Spinal cord (tissue), 9 donors: ENCODE measurements at regions not wholly inside any gene's neighbourhood (a gene's known extent, or its start where the extent isn't known, plus 50 kb on each side); places are given as distances from the start of the nearest gene placed in this dataset.

Experiments used
- DNase-seq, 6 donors: peaks; one replicate each; pipeline versions ENCODE4 v3.0.0 to v3.0.0-alpha.2; 2013 to 2015; ENCODE audit warnings: low spot score in 6 of 6, low read depth in 4 of 6
- H3K27ac ChIP-seq: one replicate; pipeline ENCODE4 v1.5.1; 2013; ENCODE audit warnings: low read depth, low read length, control low read depth
- H3K27me3 ChIP-seq: one replicate; pipeline ENCODE4 v1.6.1; 2013; ENCODE audit warnings: low read length; ENCODE audit not compliant: control insufficient read depth, insufficient read depth
- H3K36me3 ChIP-seq: one replicate; pipeline ENCODE4 v1.6.1; 2013; ENCODE audit warnings: low read length; ENCODE audit not compliant: control insufficient read depth, insufficient read depth
- H3K4me1 ChIP-seq: one replicate; pipeline ENCODE4 v1.6.1; 2013; ENCODE audit warnings: low read length; ENCODE audit not compliant: control insufficient read depth, insufficient read depth
- H3K4me3 ChIP-seq: one replicate; pipeline ENCODE4 v1.5.1; 2013; ENCODE audit warnings: low read depth, low read length, control low read depth
- H3K9me3 ChIP-seq: one replicate; pipeline ENCODE4 v1.6.1; 2013; ENCODE audit warnings: low read length; ENCODE audit not compliant: control insufficient read depth, insufficient read depth
- WGBS: methylation state at CpG from one replicate; pipeline ENCODE4 v1.1.5; 2013; ENCODE audit warnings: missing lambda C conversion rate; ENCODE audit not compliant: insufficient coverage; 5-methylcytosine and 5-hydroxymethylcytosine counted together
- donor health status: healthy.

DNA sequence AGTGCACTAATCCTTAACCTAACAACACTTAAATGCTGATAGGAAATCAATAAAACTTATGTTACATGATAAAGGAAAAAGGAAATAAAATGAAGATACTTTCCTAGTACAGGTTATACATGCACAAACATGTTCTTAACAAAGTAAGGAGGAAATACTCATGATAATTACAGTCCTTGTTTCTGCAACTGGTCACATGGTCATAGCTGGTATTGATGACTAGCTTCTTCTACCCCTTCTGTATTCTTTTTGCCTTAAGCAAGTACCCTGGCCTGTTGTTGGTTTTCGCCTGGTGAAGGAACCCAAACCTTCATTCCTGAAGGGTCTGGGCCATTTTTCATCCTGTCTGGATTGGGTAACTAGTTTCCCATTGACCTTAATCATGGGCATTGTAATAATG, 93.7 kb upstream of the FBN2 start:
- H3K9me3 ChIP-seq = no peaks in the 10 kb centered on the region
- no peaks in the 10 kb centered on the region for H3K4me1 ChIP-seq
- H3K36me3 ChIP-seq = no peaks in the 10 kb centered on the region
- no CpG with 5 or more reads among the region's 1 CpG for WGBS
- H3K27me3 ChIP-seq = no peaks in the 10 kb centered on the region
- no peak overlapping the region for H3K27ac ChIP-seq
- DNase-seq = no peak
- H3K4me3 ChIP-seq = no peak overlapping the region

DNA sequence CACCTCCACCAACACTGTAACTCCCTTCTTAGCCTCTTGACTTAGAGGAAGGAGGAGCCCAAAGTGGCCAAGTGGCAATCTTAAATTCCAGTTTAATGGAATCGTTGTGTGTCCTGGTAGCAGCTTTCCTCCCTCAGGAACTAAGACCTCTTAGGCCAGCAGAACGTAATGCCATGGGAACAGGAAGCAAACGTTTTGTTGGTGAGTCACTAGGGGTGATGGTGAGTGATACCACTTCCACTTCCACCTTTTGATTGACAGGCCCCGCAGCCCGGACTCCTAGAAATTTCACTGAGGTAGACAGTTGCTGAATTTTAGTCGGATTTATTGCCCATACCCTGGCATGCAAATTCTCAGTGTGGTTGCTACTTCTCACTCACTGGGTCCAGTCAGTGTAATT, 94.2 kb upstream of the FBN2 start:
- Histone ChIP-seq H3K4me1 (no peaks in the 10 kb centered on the region), H3K27me3 (no peaks in the 10 kb centered on the region), H3K36me3 (no peaks in the 10 kb centered on the region), H3K9me3 (no peaks in the 10 kb centered on the region), H3K4me3 (no peak overlapping the region), H3K27ac (no peak overlapping the region)
- 100% methylated on average over 3 of the region's 6 CpGs for WGBS
- DNase-seq = no peak

GRCh38 chr5:128633901-128634300, 95.9 kb upstream of the FBN2 start:
- no peaks in the 10 kb centered on the region for H3K4me1 ChIP-seq
- H3K9me3 ChIP-seq = no peaks in the 10 kb centered on the region
- WGBS = 83% methylated on average over 1 of the region's 3 CpGs
- no peaks in the 10 kb centered on the region for H3K27me3 ChIP-seq
- H3K36me3 ChIP-seq = no peaks in the 10 kb centered on the region
- no peak for DNase-seq
- no peak overlapping the region for H3K27ac ChIP-seq
- no peak overlapping the region for H3K4me3 ChIP-seq

- no peaks in the 10 kb centered on the region for H3K36me3 ChIP-seq
- no peaks in the 10 kb centered on the region for H3K27me3 ChIP-seq
- no peak overlapping the region for H3K4me3 ChIP-seq
- DNase-seq = no peak
- no peaks in the 10 kb centered on the region for H3K9me3 ChIP-seq
- 94% methylated on average over 6 of the region's 6 CpGs for WGBS
- no peaks in the 10 kb centered on the region for H3K4me1 ChIP-seq
- H3K27ac ChIP-seq = no peak overlapping the region
These were observed 97.3 kb upstream of the FBN2 start for GRCh38 chr5:128635379-128635778.

DNA sequence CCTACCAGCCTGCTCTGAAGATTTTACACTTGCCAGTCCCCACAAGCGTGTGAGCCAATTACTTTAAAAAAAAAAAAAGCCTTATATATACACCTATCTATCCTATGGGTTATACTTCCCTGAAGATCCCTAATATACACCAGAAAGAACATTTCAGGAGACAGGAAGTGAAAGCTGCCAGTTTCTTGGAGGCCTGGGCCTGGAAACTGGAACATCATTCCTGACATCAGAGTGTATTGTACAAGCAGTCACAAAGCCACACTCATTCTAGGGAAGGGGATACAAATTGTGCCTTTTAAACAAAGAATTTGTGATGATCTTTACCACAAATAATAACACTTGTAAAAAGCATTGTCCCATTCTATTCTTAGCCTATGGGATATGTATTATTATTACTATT, 98.3 kb upstream of the FBN2 start:
- Histone ChIP-seq H3K4me3 (no peak overlapping the region), H3K36me3 (no peaks in the 10 kb centered on the region), H3K27ac (no peak overlapping the region), H3K27me3 (no peaks in the 10 kb centered on the region), H3K9me3 (no peaks in the 10 kb centered on the region), H3K4me1 (no peaks in the 10 kb centered on the region)
- no CpG with 5 or more reads among the region's 1 CpG for WGBS
- no peak for DNase-seq

- H3K4me1 ChIP-seq = no peaks in the 10 kb centered on the region
- WGBS = 92% methylated on average over 2 of the region's 4 CpGs
- no peaks in the 10 kb centered on the region for H3K36me3 ChIP-seq
- H3K27me3 ChIP-seq = no peaks in the 10 kb centered on the region
- H3K4me3 ChIP-seq = no peak overlapping the region
- H3K9me3 ChIP-seq = no peaks in the 10 kb centered on the region
- H3K27ac ChIP-seq = no peak overlapping the region
- no peak for DNase-seq
These were observed 99.0 kb upstream of the FBN2 start for GRCh38 chr5:128637031-128637430.

- H3K4me3 ChIP-seq = no peak overlapping the region
- H3K27me3 ChIP-seq = no peaks in the 10 kb centered on the region
- no peaks in the 10 kb centered on the region for H3K9me3 ChIP-seq
- no peaks in the 10 kb centered on the region for H3K4me1 ChIP-seq
- no CpG with 5 or more reads among the region's 1 CpG for WGBS
- DNase-seq = no peak
- H3K27ac ChIP-seq = no peak overlapping the region
- H3K36me3 ChIP-seq = no peaks in the 10 kb centered on the region
These were observed 103.8 kb upstream of the FBN2 start for GRCh38 chr5:128641861-128642260.

DNA sequence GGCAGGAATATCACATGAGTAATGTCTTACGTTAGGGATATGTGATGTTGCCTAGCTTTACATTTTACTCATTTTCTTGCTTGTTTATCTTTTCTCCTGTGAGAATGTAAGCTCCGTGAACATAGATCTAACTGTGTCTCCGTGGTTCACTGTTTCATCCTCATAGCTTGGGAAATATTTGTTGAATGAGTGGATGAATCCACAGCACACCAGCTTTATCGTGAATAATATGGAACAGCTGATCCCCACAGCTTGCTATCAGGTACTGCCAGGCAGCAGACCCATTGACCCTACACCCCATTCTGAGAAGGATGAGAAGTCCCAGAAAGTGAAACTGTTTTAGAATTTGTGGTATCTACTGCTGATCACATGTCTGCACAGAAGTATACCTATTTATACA, 106.8 kb upstream of the FBN2 start:
- H3K9me3 ChIP-seq = no peaks in the 10 kb centered on the region
- no peak for DNase-seq
- no peaks in the 10 kb centered on the region for H3K4me1 ChIP-seq
- no peak overlapping the region for H3K27ac ChIP-seq
- no peaks in the 10 kb centered on the region for H3K36me3 ChIP-seq
- no CpG with 5 or more reads among the region's 4 CpGs for WGBS
- H3K27me3 ChIP-seq = no peaks in the 10 kb centered on the region
- H3K4me3 ChIP-seq = no peak overlapping the region

- H3K4me3 ChIP-seq = no peak overlapping the region
- no peaks in the 10 kb centered on the region for H3K27me3 ChIP-seq
- no peaks in the 10 kb centered on the region for H3K36me3 ChIP-seq
- no peak overlapping the region for H3K27ac ChIP-seq
- WGBS = no CpG with 5 or more reads among the region's 1 CpG
- H3K4me1 ChIP-seq = no peaks in the 10 kb centered on the region
- H3K9me3 ChIP-seq = no peaks in the 10 kb centered on the region
- DNase-seq = no peak
These were observed 107.5 kb upstream of the FBN2 start for GRCh38 chr5:128645581-128645980.

DNA sequence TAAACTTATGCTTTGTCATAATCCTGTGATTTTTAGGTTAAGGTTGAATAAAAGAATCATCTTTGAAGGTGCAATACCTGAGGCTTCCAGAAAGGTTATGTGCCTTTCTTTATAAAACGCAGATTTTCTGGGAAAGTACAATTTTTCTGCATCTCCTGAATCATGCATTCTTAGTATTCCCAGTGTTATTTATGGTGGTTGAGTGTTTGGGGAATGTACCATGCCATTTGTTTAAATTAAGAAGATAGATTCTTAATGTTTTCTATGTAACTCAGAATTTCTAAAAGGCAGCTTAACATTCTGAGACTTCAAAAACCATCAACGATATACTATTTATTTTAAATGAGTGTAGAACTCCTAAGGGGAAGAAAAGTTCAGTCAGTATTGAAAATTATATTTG, 108.1 kb upstream of the FBN2 start:
- DNase-seq = peak in 1 of 6 donors; percentile 5
- no peaks in the 10 kb centered on the region for H3K9me3 ChIP-seq
- no peaks in the 10 kb centered on the region for H3K27me3 ChIP-seq
- H3K4me1 ChIP-seq = no peaks in the 10 kb centered on the region
- no peaks in the 10 kb centered on the region for H3K36me3 ChIP-seq
- H3K4me3 ChIP-seq = no peak overlapping the region
- no CpG with 5 or more reads among the region's 2 CpGs for WGBS
- no peak overlapping the region for H3K27ac ChIP-seq

- no peak overlapping the region for H3K4me3 ChIP-seq
- H3K27me3 ChIP-seq = no peaks in the 10 kb centered on the region
- no peaks in the 10 kb centered on the region for H3K4me1 ChIP-seq
- DNase-seq = no peak
- H3K27ac ChIP-seq = no peak overlapping the region
- no peaks in the 10 kb centered on the region for H3K36me3 ChIP-seq
- H3K9me3 ChIP-seq = no peaks in the 10 kb centered on the region
These were observed 111.1 kb upstream of the FBN2 start for GRCh38 chr5:128649192-128649591.
